ENCODE measurements at regions not wholly inside any gene's neighbourhood (a gene's known extent, or its start where the extent isn't known, plus 50 kb on each side); places are given as distances from the start of the nearest gene placed in this dataset.
A peak's percentile ranks its signal among the peaks of the same experiment; 100 is the strongest.

DNA sequence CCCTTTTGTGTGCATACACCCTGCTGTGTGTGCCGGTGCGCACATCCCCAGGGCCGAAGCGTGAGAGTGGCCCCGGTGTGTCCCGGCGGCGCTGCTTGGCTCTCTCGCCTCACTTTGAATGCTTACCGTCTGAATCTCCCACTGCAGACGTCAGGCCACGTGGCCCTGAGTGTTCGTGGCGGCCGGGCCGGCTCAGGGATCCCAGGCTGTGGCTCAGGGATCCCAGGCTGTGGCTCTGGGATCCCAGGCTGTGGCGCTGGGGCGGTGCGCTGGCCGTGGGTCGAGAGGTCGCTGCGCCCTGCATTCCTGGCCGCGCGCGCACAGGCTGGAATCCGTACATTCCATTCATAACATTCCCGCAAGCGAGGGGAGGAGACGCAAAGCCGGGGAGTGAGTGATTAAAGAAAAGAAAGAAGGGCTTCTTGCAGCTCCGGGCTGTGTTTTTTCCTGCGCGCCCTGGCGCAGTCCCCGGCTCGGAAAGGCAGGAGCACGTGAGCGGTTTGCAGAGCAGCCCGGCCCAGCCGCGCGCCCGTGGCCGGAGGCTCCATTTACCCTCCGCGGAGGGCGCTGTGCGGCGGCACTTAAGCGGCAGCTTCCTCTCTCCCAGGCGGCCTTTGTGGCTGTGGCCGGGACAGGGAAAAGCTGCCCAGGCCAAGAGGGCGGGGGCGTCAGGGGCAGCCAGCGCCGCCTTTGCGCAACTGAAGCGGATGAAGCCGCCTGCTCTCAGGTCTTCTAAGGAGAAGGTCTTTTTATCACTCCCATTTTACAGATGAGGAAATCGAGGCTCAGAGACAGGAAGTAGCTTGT is 87.0 kb upstream of the ALDH1L1 start:
- H3K4me3 ChIP-seq (ENCODE audit: low read depth, low read length) = no peak overlapping the region
- no peak for TF ChIP-seq CTCF (IDR thresholded peaks at IDR 0.05; ENCODE audit: control insufficient read depth, extremely low read depth, insufficient read depth)
- DNase-seq (ENCODE audit: low read depth) = no peak

DNA sequence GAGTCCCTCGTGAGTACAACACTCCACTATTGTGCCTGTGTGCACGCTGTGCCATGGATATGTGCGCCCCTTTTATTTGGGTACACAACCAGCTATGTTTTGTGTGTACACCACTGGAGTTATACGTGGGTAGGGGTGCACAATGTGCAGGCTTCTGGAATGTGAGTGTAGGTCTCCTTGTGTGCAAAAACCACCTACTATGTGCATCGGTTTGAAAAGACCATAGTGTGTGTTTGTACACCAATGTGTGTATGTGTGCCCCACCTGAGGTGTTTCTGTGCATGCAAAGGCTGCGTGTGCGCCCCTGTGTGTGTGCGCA is 86.4 kb upstream of the ALDH1L1 start:
- H3K4me3 ChIP-seq (ENCODE audit: low read depth, low read length) = no peak overlapping the region
- TF ChIP-seq CTCF (IDR thresholded peaks at IDR 0.05; ENCODE audit: control insufficient read depth, extremely low read depth, insufficient read depth) = no peak
- DNase-seq (ENCODE audit: low read depth) = no peak

- H3K4me3 ChIP-seq (ENCODE audit: low read depth, low read length) = no peak overlapping the region
- DNase-seq (ENCODE audit: low read depth) = peak; percentile 64
- TF ChIP-seq CTCF (IDR thresholded peaks at IDR 0.05; ENCODE audit: control insufficient read depth, extremely low read depth, insufficient read depth) = no peak
Measured at GRCh38 chr3:126266291-126266840, 86.0 kb upstream of the ALDH1L1 start.

- no peak for DNase-seq (ENCODE audit: low read depth)
- no peak overlapping the region for H3K4me3 ChIP-seq (ENCODE audit: low read depth, low read length)
- no peak for TF ChIP-seq CTCF (IDR thresholded peaks at IDR 0.05; ENCODE audit: control insufficient read depth, extremely low read depth, insufficient read depth)
Measured at GRCh38 chr3:126264952-126265351, 84.6 kb upstream of the ALDH1L1 start.

GRCh38 chr3:126264381-126264780 is 84.0 kb upstream of the ALDH1L1 start:
- TF ChIP-seq CTCF (IDR thresholded peaks at IDR 0.05; ENCODE audit: control insufficient read depth, extremely low read depth, insufficient read depth) = no peak
- DNase-seq (ENCODE audit: low read depth) = no peak

GRCh38 chr3:126263971-126264370 is 83.6 kb upstream of the ALDH1L1 start:
- H3K4me3 ChIP-seq (ENCODE audit: low read depth, low read length) = no peak overlapping the region
- no peak for TF ChIP-seq CTCF (IDR thresholded peaks at IDR 0.05; ENCODE audit: control insufficient read depth, extremely low read depth, insufficient read depth)
- DNase-seq (ENCODE audit: low read depth) = no peak

More at GRCh38 chr3:126264381-126264780, 84.0 kb upstream of the ALDH1L1 start:
- H3K4me3 ChIP-seq (ENCODE audit: low read depth, low read length) = no peak overlapping the region

DNA sequence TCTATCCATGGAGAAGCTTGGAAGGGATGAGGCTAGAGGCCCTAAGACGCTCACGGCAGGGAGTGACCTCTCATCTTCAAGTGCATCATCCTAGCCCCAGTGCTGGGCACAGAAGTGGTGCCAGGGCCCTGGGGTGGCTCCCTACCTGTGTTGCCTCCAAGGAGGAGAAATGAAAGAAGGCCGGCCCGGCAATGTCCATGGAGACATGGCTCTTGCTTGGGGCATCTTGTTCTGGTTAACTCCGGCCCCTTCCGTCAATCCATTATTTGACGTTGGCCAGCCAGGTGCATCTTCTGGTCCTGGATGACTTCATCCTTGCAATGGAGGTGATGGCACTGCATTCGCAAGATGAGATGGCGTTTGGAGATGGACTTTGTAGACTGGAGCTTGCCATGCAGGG is 83.2 kb upstream of the ALDH1L1 start:
- H3K4me3 ChIP-seq (ENCODE audit: low read depth, low read length) = no peak overlapping the region
- TF ChIP-seq CTCF (IDR thresholded peaks at IDR 0.05; ENCODE audit: control insufficient read depth, extremely low read depth, insufficient read depth) = no peak
- no peak for DNase-seq (ENCODE audit: low read depth)
